Sigmoid colon (tissue), 6 donors: ENCODE measurements at regions not wholly inside any gene's neighbourhood (a gene's known extent, or its start where the extent isn't known, plus 50 kb on each side); places are given as distances from the start of the nearest gene placed in this dataset.

ENCODE experiments used
- DNase-seq: peaks from one replicate; pipeline ENCODE4 v3.0.0-alpha.2; 2019
- H3K27ac ChIP-seq, 4 donors: fragments of 200-600 bp; sonication (generic); one replicate each; pipeline ENCODE4 v1.5.1; 2016 to 2019; ENCODE audit warnings: mild to moderate bottlenecking in 1 of 4
- H3K27me3 ChIP-seq, 3 donors: fragments of 200-600 bp; sonication (generic); one replicate each; pipeline ENCODE4 v1.5.1; 2019; ENCODE audit warnings: mild to moderate bottlenecking in 1 of 3
- H3K36me3 ChIP-seq, 4 donors: fragments of 200-600 bp; sonication (generic); one replicate each; pipeline ENCODE4 v1.5.1; 2016 to 2019
- H3K4me1 ChIP-seq, 4 donors: fragments of 200-600 bp; sonication (generic); one replicate each; pipeline ENCODE4 v1.5.1; 2017 to 2019
- H3K4me3 ChIP-seq, 4 donors: fragments of 200-600 bp; sonication (generic); one replicate each; pipeline ENCODE4 v1.5.1; 2017 to 2019; ENCODE audit warnings: mild to moderate bottlenecking in 2 of 4, moderate library complexity in 1 of 4
- H3K9me3 ChIP-seq, 4 donors: fragments of 200-600 bp in 3 of 4; sonication (generic) in 3 of 4; one replicate each; pipeline versions ENCODE4 v1.5.1 to v1.6.1; 2013 to 2019
- CTCF ChIP-seq, 4 experiments: fragments of 450-650 bp in 3 of 4; fragments of 200-600 bp in 1 of 4; IDR thresholded peaks; one replicate each; pipeline ENCODE4 v1.5.1; 2016 to 2019; ENCODE audit warnings: antibody characterized with exemption in 4 of 4, mild to moderate bottlenecking in 3 of 4, moderate library complexity in 2 of 4
- EP300 ChIP-seq, 4 donors: sonication (generic); formaldehyde crosslinking; IDR thresholded peaks; one replicate each; pipeline ENCODE4 v1.6.1; 2017; ENCODE audit warnings: antibody characterized with exemption in 4 of 4
- POLR2A ChIP-seq, 2 donors: fragments of 450-650 bp; IDR thresholded peaks; one replicate each; pipeline ENCODE4 v1.6.1; 2016; ENCODE audit warnings: antibody characterized with exemption in 2 of 2, mild to moderate bottlenecking in 2 of 2, moderate library complexity in 2 of 2
- POLR2AphosphoS5 ChIP-seq, 4 donors: sonication (generic); formaldehyde crosslinking; IDR thresholded peaks; one replicate each; pipeline ENCODE4 v1.6.1; 2017; ENCODE audit warnings: antibody characterized with exemption in 4 of 4
- WGBS, 2 donors: extraction: QIAGEN DNeasy Blood & Tissue Kit; methylation state at CpG; one replicate each; pipeline ENCODE4 v1.1.7; 2013; 5-methylcytosine and 5-hydroxymethylcytosine counted together
- intact Hi-C: fragments of 100-400 bp; cut with DNase I; formaldehyde crosslinking; loops from one replicate; pipeline ENCODE4 v1.15.1; 2023
- donor health status: healthy with polysubstance abuse.
- donor health status: healthy.

- H3K27me3 ChIP-seq = peaks cover 0 to 3% (median 0%) of the 10 kb centered on the region in 3 donors
- H3K4me3 ChIP-seq = no peak overlapping the region
- no peak for DNase-seq
- WGBS, 2 donors = 52 to 73% methylated on average over 3 of the region's 3 CpGs
- no peak overlapping the region for H3K27ac ChIP-seq
- H3K4me1 ChIP-seq = no peaks in the 10 kb centered on the region
- H3K36me3 ChIP-seq = no peaks in the 10 kb centered on the region
- TF ChIP-seq CTCF (IDR thresholded peaks at IDR 0.05) = no peak
- no peak for TF ChIP-seq POLR2A (IDR thresholded peaks at IDR 0.05)
- TF ChIP-seq EP300 (IDR thresholded peaks at IDR 0.05) = no peak
- no peak for TF ChIP-seq POLR2AphosphoS5 (IDR thresholded peaks at IDR 0.05)
- peaks cover 0 to 8% (median 1%) of the 10 kb centered on the region in 4 donors for H3K9me3 ChIP-seq
- intact Hi-C loops = no loop called here
Measured at GRCh38 chr1:4395158-4395557, 259.3 kb upstream of the AJAP1 start.

GRCh38 chr1:4395676-4396075 lies 258.7 kb upstream of the AJAP1 start:
- DNase-seq = no peak
- Histone ChIP-seq H3K27me3 (peaks cover 0 to 3% (median 0%) of the 10 kb centered on the region in 3 donors), H3K9me3 (peaks cover 0 to 8% (median 1%) of the 10 kb centered on the region in 4 donors), H3K4me3 (no peak overlapping the region), H3K36me3 (no peaks in the 10 kb centered on the region), H3K4me1 (no peaks in the 10 kb centered on the region), H3K27ac (no peak overlapping the region)
- intact Hi-C loops = no loop called here
- whole genome bisulfite sequencing, 2 donors = 62 to 70% methylated on average over 5 of the region's 5 CpGs
- no peak for TF ChIP-seq POLR2AphosphoS5 (IDR thresholded peaks at IDR 0.05)
- no peak for TF ChIP-seq EP300 (IDR thresholded peaks at IDR 0.05)
- no peak for TF ChIP-seq POLR2A (IDR thresholded peaks at IDR 0.05)
- TF ChIP-seq CTCF (IDR thresholded peaks at IDR 0.05) = no peak

- Histone ChIP-seq H3K4me1 (no peaks in the 10 kb centered on the region), H3K27me3 (peaks cover 0 to 3% (median 0%) of the 10 kb centered on the region in 3 donors), H3K27ac (no peak overlapping the region), H3K4me3 (no peak overlapping the region), H3K36me3 (no peaks in the 10 kb centered on the region), H3K9me3 (peaks cover 0 to 8% (median 1%) of the 10 kb centered on the region in 4 donors)
- TF ChIP-seq CTCF (IDR thresholded peaks at IDR 0.05) (no peak), POLR2AphosphoS5 (IDR thresholded peaks at IDR 0.05) (no peak), POLR2A (IDR thresholded peaks at IDR 0.05) (no peak), EP300 (IDR thresholded peaks at IDR 0.05) (no peak)
- no peak for DNase-seq
- 70 to 71% methylated on average over 9 of the region's 9 CpGs for WGBS, 2 donors
- intact Hi-C loops = no loop called here
Measured at GRCh38 chr1:4396551-4396950, 257.9 kb upstream of the AJAP1 start.

- 75 to 83% methylated on average over 4 of the region's 4 CpGs for WGBS, 2 donors
- Histone ChIP-seq H3K9me3 (peaks cover 0 to 8% (median 1%) of the 10 kb centered on the region in 4 donors), H3K36me3 (no peaks in the 10 kb centered on the region), H3K4me1 (no peaks in the 10 kb centered on the region), H3K4me3 (no peak overlapping the region), H3K27ac (no peak overlapping the region), H3K27me3 (peaks cover 0 to 3% (median 0%) of the 10 kb centered on the region in 3 donors)
- no peak for TF ChIP-seq POLR2AphosphoS5 (IDR thresholded peaks at IDR 0.05)
- no peak for TF ChIP-seq EP300 (IDR thresholded peaks at IDR 0.05)
- no peak for TF ChIP-seq POLR2A (IDR thresholded peaks at IDR 0.05)
- no peak for DNase-seq
- intact Hi-C loops = no loop called here
Measured at GRCh38 chr1:4397196-4397595, 257.2 kb upstream of the AJAP1 start.

GRCh38 chr1:4402032-4402431 lies 252.4 kb upstream of the AJAP1 start:
- H3K4me3 ChIP-seq = no peak overlapping the region
- peaks cover 0 to 7% (median 0%) of the 10 kb centered on the region in 3 donors for H3K27me3 ChIP-seq
- no peaks in the 10 kb centered on the region for H3K36me3 ChIP-seq
- no peaks in the 10 kb centered on the region for H3K9me3 ChIP-seq
- TF ChIP-seq EP300 (IDR thresholded peaks at IDR 0.05) (no peak), POLR2A (IDR thresholded peaks at IDR 0.05) (no peak), POLR2AphosphoS5 (IDR thresholded peaks at IDR 0.05) (no peak), CTCF (IDR thresholded peaks at IDR 0.05) (no peak)
- DNase-seq = no peak
- intact Hi-C loops = no loop called here
- H3K4me1 ChIP-seq = no peaks in the 10 kb centered on the region
- 90 to 94% methylated on average over 1 of the region's 1 CpG for WGBS, 2 donors
- no peak overlapping the region for H3K27ac ChIP-seq
